Right kidney (tissue), 1 donor: ENCODE measurements at regions not wholly inside any gene's neighbourhood (a gene's known extent, or its start where the extent isn't known, plus 50 kb on each side); places are given as distances from the start of the nearest gene placed in this dataset.

Experiments
- DNase-seq: peaks from one replicate; pipeline ENCODE4 v3.0.0-alpha.2; 2016

- DNase-seq: no peak
Measured at GRCh38 chr13:111516712-111517640, 196.5 kb downstream of the TEX29 start.

GRCh38 chr13:111517641-111518010 lies 197.2 kb downstream of the TEX29 start:
- DNase-seq: no peak

GRCh38 chr13:111518161-111518792 lies 197.8 kb downstream of the TEX29 start:
- no peak for DNase-seq

- DNase-seq: no peak
Measured at GRCh38 chr13:111519041-111519440, 198.6 kb downstream of the TEX29 start.

- DNase-seq: no peak
Measured at GRCh38 chr13:111519490-111520170, 199.2 kb downstream of the TEX29 start.

GRCh38 chr13:111521030-111521429 lies 200.6 kb downstream of the TEX29 start:
- DNase-seq: no peak

GRCh38 chr13:111521691-111522229 lies 201.3 kb downstream of the TEX29 start:
- no peak for DNase-seq

- no peak for DNase-seq
Measured at GRCh38 chr13:111525320-111526118, 205.1 kb downstream of the TEX29 start.

GRCh38 chr13:111526922-111527321 lies 206.5 kb downstream of the TEX29 start:
- DNase-seq: no peak

GRCh38 chr13:111527614-111528229 lies 207.3 kb downstream of the TEX29 start:
- no peak for DNase-seq

GRCh38 chr13:111528513-111528912 lies 208.1 kb downstream of the TEX29 start:
- no peak for DNase-seq

- DNase-seq: no peak
Measured at GRCh38 chr13:111530137-111530870, 209.9 kb downstream of the TEX29 start.

GRCh38 chr13:111531505-111531904 lies 211.1 kb downstream of the TEX29 start:
- DNase-seq: no peak

GRCh38 chr13:111532111-111532510 lies 211.7 kb downstream of the TEX29 start:
- no peak for DNase-seq

GRCh38 chr13:111533900-111534683 lies 213.7 kb downstream of the TEX29 start:
- DNase-seq: no peak

GRCh38 chr13:111534751-111535522 lies 214.5 kb downstream of the TEX29 start:
- DNase-seq: peak; percentile 55

GRCh38 chr13:111535523-111535811 lies 215.0 kb downstream of the TEX29 start:
- DNase-seq: no peak

GRCh38 chr13:111536075-111536642 lies 215.7 kb downstream of the TEX29 start:
- no peak for DNase-seq

- no peak for DNase-seq
Measured at GRCh38 chr13:111537115-111537728, 216.8 kb downstream of the TEX29 start.
